Activated CD4-positive, alpha-beta T cell treated with anti-CD3 and anti-CD28 coated beads, Interleukin-2, Interleukin-6, amounts not matched to agents 100 ng/mL and 50 ng/mL, durations not matched to agents 16 hours and 8 hours (primary cell): ENCODE measurements at regions not wholly inside any gene's neighbourhood (a gene's known extent, or its start where the extent isn't known, plus 50 kb on each side); places are given as distances from the start of the nearest gene placed in this dataset.
"Not testable (repeated sequence)": the region's sequence is repeated elsewhere in the genome, so short reads cannot be mapped to it uniquely, and the experiment has no call there.

ENCODE experiments used
- DNase-seq: peaks from one replicate; pipeline ENCODE4 v3.0.0-alpha.2; 2020

DNA sequence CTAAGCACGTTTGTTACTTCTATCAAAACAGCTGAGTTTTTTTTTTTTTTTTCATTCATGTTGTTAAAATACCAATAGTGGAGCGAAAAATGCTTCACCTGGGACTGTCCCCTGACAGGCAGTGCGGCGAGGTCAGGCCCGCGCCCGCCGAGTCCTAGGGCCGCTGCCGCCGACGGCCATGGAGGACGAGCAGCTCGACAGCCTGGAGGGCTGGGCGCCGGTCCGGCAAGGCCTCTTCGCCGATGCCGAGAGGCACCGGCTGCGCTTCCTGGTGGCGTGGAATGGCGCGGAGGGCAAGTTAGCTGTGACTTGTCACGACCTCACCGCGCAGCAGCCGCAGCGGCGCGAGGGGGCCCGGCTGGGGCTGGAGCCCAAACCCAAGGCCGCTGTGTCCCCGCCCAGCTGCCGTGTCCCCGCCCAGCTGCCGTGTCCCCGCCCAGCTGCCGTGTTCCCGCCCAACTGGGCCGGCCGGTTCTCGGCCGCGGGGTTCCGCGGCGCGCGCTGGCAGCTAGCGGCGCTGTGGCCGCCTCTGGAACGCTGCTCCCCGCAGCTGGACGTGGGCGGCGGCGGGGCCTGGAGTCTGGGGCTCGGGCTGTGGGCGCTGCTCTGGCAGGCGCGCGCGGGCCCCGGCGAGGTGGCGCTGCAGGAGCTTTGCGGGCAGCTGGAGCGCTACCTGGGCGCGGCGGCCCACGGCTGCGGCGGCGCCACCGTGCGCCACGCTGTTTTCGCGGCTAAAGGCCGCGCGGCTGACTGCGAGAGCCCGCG is 56.7 kb upstream of the GOLGA8R start:
- peak; percentile 75 for DNase-seq

DNA sequence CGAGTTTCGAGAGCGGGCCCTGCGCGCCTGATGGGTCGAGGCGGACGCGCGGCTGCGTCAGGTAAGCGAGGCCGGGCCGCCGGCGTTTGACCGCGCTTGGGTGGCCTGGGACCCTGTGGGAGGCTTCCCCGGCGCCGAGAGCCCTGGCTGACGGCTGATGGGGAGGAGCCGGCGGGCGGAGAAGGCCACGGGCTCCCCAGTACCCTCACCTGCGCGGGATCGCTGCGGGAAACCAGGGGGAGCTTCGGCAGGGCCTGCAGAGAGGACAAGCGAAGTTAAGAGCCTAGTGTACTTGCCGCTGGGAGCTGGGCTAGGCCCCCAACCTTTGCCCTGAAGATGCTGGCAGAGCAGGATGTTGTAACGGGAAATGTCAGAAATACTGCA is 57.3 kb upstream of the GOLGA8R start:
- not testable (repeated sequence) for DNase-seq

DNA sequence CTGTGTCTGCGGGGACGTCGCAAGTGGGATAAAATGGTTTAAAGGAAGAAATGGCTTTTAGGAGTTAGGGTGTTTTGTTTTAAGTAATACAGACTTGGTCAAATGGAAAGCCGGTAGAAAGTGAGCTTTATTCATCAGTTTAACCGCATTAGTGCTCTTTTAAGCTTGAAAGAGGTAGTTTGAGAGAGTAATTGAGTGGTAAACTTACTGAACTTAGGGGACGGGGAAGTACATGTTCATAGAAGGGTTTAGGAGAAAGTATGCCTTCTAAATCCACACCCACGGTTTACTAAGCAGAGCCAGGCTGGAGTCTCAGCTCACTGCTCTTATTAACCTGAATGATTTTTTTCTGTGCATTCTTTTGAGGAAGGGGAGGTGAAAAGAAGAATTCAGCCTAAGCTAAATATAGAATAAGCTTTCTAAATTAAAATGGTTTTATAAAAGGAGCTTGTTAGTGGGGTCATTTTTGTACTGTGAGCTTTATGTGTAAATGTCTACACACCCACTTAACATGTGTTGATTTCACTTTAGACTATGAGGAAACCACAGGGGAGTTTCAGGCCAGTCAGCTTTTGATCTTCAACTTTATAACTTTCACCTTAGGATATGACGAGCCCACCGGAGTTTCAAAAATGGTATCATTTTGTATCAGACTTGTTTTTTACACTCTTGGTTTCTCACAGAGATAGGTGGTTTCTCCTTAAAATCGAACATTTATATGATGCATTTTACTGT is 57.9 kb upstream of the GOLGA8R start:
- not testable (repeated sequence) for DNase-seq

DNA sequence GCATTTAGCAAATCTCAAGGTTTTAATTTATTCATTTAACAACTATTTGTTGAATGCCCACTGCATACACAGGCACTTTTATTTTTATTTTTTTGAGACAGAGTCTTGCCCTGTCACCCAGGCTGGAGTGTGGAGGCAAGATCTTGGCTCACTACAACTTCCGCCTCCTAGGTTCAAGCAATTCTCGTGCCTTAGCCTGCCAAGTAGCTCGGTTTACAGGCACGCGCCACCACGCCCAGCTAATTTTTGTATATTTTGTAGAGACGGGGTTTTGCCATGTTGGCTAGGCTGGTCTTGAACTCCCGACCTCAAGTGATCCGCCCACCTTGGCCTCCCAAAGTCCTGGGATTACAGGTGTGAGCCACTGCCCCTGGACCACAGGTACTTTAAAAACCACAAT is 67.0 kb upstream of the GOLGA8Q start:
- not testable (repeated sequence) for DNase-seq

DNA sequence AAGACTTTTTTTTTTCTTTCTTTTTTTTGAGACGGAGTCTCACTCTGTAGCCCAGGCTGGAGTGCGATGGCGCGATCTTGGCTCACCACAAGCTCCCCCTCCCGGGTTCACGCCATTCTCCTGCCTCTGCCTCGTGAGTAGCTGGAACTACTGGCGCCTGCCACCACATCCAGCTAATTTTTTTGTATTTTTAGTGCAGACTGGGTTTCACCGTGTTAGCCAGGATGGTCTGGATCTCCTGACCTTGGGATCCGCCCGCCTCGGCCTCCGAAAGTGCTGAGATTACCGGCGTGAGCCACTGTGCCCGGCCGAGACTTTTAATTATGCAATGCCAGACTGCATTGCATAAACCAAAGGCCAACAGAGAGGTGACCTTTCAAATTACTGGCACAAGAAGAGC is 62.6 kb upstream of the GOLGA8Q start:
- not testable (repeated sequence) for DNase-seq

DNA sequence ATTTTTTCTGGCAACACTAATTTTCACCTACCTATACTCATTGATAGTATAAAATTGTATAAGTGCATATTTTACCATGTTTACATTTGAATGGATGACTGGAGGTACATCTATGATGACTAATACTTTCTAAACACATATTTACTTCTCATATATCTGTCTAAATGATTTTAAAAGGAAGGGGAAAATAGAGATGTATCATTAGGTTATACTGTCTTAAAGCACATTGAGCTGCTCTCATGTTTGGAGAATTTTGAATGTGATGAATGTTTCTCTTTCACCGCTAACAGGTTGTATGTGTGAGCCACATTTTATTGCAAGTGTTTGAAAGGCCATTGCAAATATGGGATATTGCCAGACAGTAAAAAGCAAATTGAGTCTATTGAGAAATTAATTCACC is 61.5 kb upstream of the GOLGA8Q start:
- DNase-seq = not testable (repeated sequence)

DNA sequence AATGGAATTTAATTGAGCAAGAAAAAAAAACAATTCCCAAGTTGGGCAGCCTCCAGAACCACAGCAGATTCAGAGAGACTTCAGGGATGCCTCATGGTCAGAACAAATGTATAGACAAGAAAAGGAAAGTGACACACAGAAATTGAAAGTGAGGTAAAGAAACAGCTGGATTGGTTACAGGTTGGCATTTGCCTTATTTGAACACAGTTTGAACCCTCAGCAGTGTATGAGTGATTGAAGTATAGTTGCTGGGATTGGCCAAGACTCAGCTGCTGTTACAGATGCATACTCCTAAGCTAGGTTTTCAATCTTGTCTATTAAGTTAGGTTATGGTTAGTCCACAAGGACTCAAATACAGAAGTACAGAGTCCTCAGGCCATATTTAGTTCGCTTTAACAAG is 57.9 kb upstream of the GOLGA8Q start:
- DNase-seq = not testable (repeated sequence)

DNA sequence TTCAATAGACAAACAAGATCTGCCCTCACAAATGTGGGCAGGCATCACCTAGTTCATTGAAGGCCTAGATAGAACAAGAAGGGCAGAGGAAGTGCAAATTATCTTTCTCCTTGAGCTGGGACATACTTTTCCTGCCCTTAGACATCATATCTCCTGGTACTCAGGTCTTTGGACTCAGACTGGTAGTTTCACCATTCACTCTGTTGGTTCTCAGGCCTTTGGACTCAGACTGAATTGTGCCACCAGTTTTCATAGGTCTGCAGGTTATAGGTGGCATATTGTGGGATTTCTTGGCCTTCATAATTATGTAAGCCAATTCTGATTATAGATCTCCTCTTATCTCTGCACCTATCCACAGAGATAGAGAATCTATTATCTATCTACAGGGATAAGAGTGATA is 54.6 kb upstream of the GOLGA8Q start:
- not testable (repeated sequence) for DNase-seq

DNA sequence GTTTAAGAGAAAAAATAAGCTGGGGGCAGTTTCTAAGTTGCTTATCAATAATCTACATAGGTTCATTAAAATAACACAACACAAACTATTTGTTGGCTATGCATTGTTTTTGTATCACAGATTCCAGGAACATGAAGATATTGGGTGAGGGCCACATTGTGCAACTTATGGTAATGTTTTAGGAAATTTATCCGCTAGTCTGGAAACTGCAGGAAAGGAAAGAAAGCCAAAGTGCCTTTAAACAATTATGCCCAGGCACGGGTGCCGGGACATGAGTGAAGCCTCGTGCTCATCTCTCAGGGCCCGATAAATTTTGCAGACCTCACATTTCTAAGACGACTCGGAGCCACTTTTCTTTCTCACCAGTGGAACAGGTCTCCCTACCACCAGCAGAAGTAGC is 52.6 kb upstream of the GOLGA8Q start:
- not testable (repeated sequence) for DNase-seq

DNA sequence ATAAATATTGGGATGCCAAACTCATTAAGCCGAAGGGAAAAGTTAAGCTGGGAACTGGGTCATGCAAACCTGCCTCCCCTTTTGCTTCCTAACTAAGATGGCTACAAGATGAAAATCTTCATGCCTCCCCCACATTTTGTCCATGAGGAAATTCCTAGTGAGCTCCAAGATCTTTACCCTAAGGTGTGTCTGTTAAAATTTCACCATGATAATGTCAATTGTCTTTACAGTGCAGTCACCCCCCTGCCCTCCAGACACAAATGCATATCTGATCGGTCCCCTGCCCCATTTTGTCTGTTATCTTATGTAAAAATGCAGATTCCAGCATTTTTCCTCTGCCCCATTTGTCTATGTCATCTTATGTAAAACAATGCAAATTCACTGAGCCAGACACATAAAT is 51.3 kb upstream of the GOLGA8Q start:
- DNase-seq = not testable (repeated sequence)
